WTC11 (cell line): ENCODE measurements at regions not wholly inside any gene's neighbourhood (a gene's known extent, or its start where the extent isn't known, plus 50 kb on each side); places are given as distances from the start of the nearest gene placed in this dataset.
"Not testable (repeated sequence)": the region's sequence is repeated elsewhere in the genome, so short reads cannot be mapped to it uniquely, and the experiment has no call there.

Experiments used
- ATAC-seq: fragments of 200-7000 bp; cut with Tn5 transposase; 2 replicates; pipeline ENCODE4 v1.10.0; 2021; ENCODE audit warnings: mild to moderate bottlenecking, moderate library complexity
- CTCF ChIA-PET: fragments of 300-600 bp; sonication (Branson Sonifier 250); formaldehyde crosslinking; loops from one replicate; lab custom pipeline; 2021; ENCODE audit warnings: antibody characterized with exemption; lab: Charles Lee
- POLR2A ChIA-PET: fragments of 350-600 bp; sonication (Branson Sonifier 250); formaldehyde crosslinking; loops from one replicate; lab custom pipeline; 2021; ENCODE audit warnings: antibody characterized with exemption; lab: Charles Lee
- DNase-seq: peaks from one replicate; pipeline ENCODE4 v3.0.0; 2021; ENCODE audit warnings: low spot score
- H3K27ac Mint-ChIP-seq: 2 replicates; pipeline ENCODE4 v1.8.0; 2021; ENCODE audit warnings: mixed read lengths
- H3K27me3 Mint-ChIP-seq: 2 replicates; pipeline ENCODE4 v1.8.0; 2021; ENCODE audit warnings: low read depth, mild to moderate bottlenecking, moderate library complexity, mixed read lengths
- H3K36me3 Mint-ChIP-seq: 2 replicates; pipeline ENCODE4 v1.8.0; 2021; ENCODE audit warnings: mixed read lengths
- H3K4me1 Mint-ChIP-seq: 2 replicates; pipeline ENCODE4 v1.8.0; 2022; ENCODE audit warnings: mixed read lengths
- H3K4me3 Mint-ChIP-seq: 2 replicates; pipeline ENCODE4 v1.8.0; 2021; ENCODE audit warnings: mild to moderate bottlenecking, moderate library complexity, mixed read lengths
- H3K9me3 Mint-ChIP-seq: 2 replicates; pipeline ENCODE4 v1.8.0; 2021; ENCODE audit warnings: mixed read lengths
- ATF1 ChIP-seq: sonication (generic); formaldehyde crosslinking; IDR thresholded peaks from 2 replicates; pipeline ENCODE4 v1.8.1; 2023; ENCODE audit warnings: mild to moderate bottlenecking, moderate library complexity, missing genetic modification reagents
- CBFB ChIP-seq: sonication (generic); formaldehyde crosslinking; IDR thresholded peaks from 2 replicates; pipeline ENCODE4 v1.8.1; 2022; ENCODE audit warnings: mild to moderate bottlenecking, low read depth, missing genetic modification reagents
- FOXJ3 ChIP-seq: sonication (generic); formaldehyde crosslinking; IDR thresholded peaks from 2 replicates; pipeline ENCODE4 v1.9.0; 2021; ENCODE audit warnings: missing genetic modification reagents, mild to moderate bottlenecking, borderline replicate concordance
- FOXK1 ChIP-seq: sonication (generic); formaldehyde crosslinking; IDR thresholded peaks from 2 replicates; pipeline ENCODE4 v1.8.0; 2022; ENCODE audit warnings: mild to moderate bottlenecking, moderate library complexity, missing genetic modification reagents
- GABPB1 ChIP-seq: sonication (generic); formaldehyde crosslinking; IDR thresholded peaks from 2 replicates; pipeline ENCODE4 v1.8.1; 2023; ENCODE audit warnings: mild to moderate bottlenecking, missing genetic modification reagents
- GRHL2 ChIP-seq: fragments of 250-450 bp; sonication (Bioruptor Pico); IDR thresholded peaks from 2 replicates; pipeline ENCODE4 v1.8.0; 2022; ENCODE audit warnings: mild to moderate bottlenecking, moderate library complexity; ENCODE audit not compliant: insufficient replicate concordance, severe bottlenecking
- JUN ChIP-seq: sonication (generic); formaldehyde crosslinking; IDR thresholded peaks from 2 replicates; pipeline ENCODE4 v1.8.0; 2023; ENCODE audit warnings: mild to moderate bottlenecking, missing genetic modification reagents
- NFATC4 ChIP-seq: fragments of 250-450 bp; sonication (Bioruptor Pico); IDR thresholded peaks from 2 replicates; pipeline ENCODE4 v1.9.0; 2021; ENCODE audit warnings: mild to moderate bottlenecking
- NFYB ChIP-seq: sonication (generic); formaldehyde crosslinking; conservative IDR thresholded peaks from 2 replicates; pipeline ENCODE4 v1.8.0; 2022; ENCODE audit warnings: low read depth, missing genetic modification reagents
- NR3C1 ChIP-seq: sonication (generic); formaldehyde crosslinking; conservative IDR thresholded peaks from 2 replicates; pipeline ENCODE4 v1.8.1; 2023; ENCODE audit warnings: low read depth, mild to moderate bottlenecking, missing genetic modification reagents
- PRRX2 ChIP-seq: fragments of 250-450 bp; sonication (Bioruptor Pico); IDR thresholded peaks from 2 replicates; pipeline ENCODE4 v1.8.0; 2021; ENCODE audit warnings: mild to moderate bottlenecking
- RORB ChIP-seq: fragments of 250-450 bp; sonication (Bioruptor Pico); IDR thresholded peaks from 2 replicates; pipeline ENCODE4 v1.9.0; 2021; ENCODE audit warnings: mild to moderate bottlenecking
- ZNF232 ChIP-seq: sonication (generic); formaldehyde crosslinking; IDR thresholded peaks from 2 replicates; pipeline ENCODE4 v1.8.0; 2022; ENCODE audit warnings: mild to moderate bottlenecking, missing genetic modification reagents
- ZNF317 ChIP-seq: sonication (generic); formaldehyde crosslinking; IDR thresholded peaks from 2 replicates; pipeline ENCODE4 v1.8.1; 2023; ENCODE audit warnings: low read depth, mild to moderate bottlenecking, moderate library complexity, missing genetic modification reagents, borderline replicate concordance
- ZNF396 ChIP-seq: fragments of 250-450 bp; sonication (Bioruptor Pico); IDR thresholded peaks from 2 replicates; pipeline ENCODE4 v1.8.0; 2021; ENCODE audit warnings: mild to moderate bottlenecking, moderate library complexity, borderline replicate concordance
- ZNF671 ChIP-seq: fragments of 250-450 bp; sonication (Bioruptor Pico); IDR thresholded peaks from 2 replicates; pipeline ENCODE4 v1.8.0; 2021; ENCODE audit warnings: mild to moderate bottlenecking
- TF ChIP-seq, protein P1 (sequence below): sonication (generic); formaldehyde crosslinking; IDR thresholded peaks from 2 replicates; pipeline ENCODE4 v1.8.0; 2022; ENCODE audit warnings: missing genetic modification reagents
- TF ChIP-seq, protein P2 (sequence below): sonication (generic); formaldehyde crosslinking; conservative IDR thresholded peaks from 2 replicates; pipeline ENCODE4 v1.8.1; 2022; ENCODE audit warnings: mild to moderate bottlenecking, missing genetic modification reagents
- TF ChIP-seq, protein P3 (sequence below): sonication (generic); formaldehyde crosslinking; IDR thresholded peaks from 2 replicates; pipeline ENCODE4 v1.8.1; 2022; ENCODE audit warnings: missing genetic modification reagents, borderline replicate concordance
- TF ChIP-seq, protein P4 (sequence below): sonication (generic); formaldehyde crosslinking; IDR thresholded peaks from 2 replicates; pipeline ENCODE4 v1.8.1; 2023; ENCODE audit warnings: mild to moderate bottlenecking, missing genetic modification reagents
- TF ChIP-seq, protein P5 (sequence below): sonication (generic); formaldehyde crosslinking; IDR thresholded peaks from 2 replicates; pipeline ENCODE4 v1.8.0; 2022; ENCODE audit warnings: mild to moderate bottlenecking, missing genetic modification reagents

DNA sequence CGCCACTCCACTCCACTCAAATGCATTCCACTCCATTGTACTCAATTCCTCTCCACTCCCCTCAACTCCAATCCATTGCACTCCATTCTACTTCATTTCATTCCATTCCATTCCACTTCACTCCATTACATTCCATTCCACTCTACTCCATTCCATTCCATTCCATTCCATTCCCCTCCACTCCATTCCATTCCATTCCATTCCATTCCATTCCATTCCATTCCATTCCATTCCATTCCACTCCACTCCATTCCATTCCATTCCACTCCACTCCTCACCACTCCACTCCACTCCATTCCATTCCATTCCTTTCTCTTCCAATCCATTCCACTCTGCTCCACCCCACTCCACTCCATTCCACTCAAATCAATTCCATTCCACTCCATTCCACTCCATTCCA is 1459.9 kb downstream of the TSPY10 start (continued):
- TF ChIP-seq, protein P1, sequence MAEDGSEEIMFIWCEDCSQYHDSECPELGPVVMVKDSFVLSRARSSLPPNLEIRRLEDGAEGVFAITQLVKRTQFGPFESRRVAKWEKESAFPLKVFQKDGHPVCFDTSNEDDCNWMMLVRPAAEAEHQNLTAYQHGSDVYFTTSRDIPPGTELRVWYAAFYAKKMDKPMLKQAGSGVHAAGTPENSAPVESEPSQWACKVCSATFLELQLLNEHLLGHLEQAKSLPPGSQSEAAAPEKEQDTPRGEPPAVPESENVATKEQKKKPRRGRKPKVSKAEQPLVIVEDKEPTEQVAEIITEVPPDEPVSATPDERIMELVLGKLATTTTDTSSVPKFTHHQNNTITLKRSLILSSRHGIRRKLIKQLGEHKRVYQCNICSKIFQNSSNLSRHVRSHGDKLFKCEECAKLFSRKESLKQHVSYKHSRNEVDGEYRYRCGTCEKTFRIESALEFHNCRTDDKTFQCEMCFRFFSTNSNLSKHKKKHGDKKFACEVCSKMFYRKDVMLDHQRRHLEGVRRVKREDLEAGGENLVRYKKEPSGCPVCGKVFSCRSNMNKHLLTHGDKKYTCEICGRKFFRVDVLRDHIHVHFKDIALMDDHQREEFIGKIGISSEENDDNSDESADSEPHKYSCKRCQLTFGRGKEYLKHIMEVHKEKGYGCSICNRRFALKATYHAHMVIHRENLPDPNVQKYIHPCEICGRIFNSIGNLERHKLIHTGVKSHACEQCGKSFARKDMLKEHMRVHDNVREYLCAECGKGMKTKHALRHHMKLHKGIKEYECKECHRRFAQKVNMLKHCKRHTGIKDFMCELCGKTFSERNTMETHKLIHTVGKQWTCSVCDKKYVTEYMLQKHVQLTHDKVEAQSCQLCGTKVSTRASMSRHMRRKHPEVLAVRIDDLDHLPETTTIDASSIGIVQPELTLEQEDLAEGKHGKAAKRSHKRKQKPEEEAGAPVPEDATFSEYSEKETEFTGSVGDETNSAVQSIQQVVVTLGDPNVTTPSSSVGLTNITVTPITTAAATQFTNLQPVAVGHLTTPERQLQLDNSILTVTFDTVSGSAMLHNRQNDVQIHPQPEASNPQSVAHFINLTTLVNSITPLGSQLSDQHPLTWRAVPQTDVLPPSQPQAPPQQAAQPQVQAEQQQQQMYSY (CRISPR knock-in tag): no peak
- TF ChIP-seq GRHL2 (CRISPR knock-in tag) (no peak), CBFB (CRISPR knock-in tag) (no peak)

DNA sequence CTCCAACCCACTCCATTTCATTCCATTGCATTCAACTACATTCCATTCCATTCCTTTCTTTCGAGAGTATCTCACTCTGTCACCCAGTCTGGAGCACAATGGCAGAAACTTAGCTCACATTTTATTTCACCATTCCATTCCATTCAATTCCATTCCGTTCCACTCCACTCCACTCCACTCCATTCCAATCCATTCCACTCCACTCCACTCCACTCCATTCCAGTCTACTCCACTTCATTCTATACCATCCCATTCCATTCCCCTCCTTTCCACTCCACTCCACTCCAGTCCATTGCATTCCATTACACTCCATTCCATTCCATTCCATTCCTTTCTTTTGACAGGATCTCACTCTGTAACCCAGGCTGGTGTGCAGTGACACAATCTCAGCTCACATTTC is 1466.3 kb downstream of the TSPY10 start:
- no peak overlapping the region for H3K4me3 Mint-ChIP-seq
- H3K36me3 Mint-ChIP-seq: peaks cover 100% of the 10 kb centered on the region
- ChIA-PET POLR2A (no interaction called here), CTCF (no interaction called here)
- peaks cover 51% of the 10 kb centered on the region for H3K27me3 Mint-ChIP-seq
- no peak for ATAC-seq
- no peak for DNase-seq
- H3K9me3 Mint-ChIP-seq: peaks cover 100% of the 10 kb centered on the region
- H3K27ac Mint-ChIP-seq: no peak overlapping the region
- H3K4me1 Mint-ChIP-seq: no peaks in the 10 kb centered on the region
- TF ChIP-seq JUN: no peak
- TF ChIP-seq, protein P2, sequence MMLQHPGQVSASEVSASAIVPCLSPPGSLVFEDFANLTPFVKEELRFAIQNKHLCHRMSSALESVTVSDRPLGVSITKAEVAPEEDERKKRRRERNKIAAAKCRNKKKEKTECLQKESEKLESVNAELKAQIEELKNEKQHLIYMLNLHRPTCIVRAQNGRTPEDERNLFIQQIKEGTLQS (CRISPR knock-in tag): no peak
- no peak for TF ChIP-seq NFYB (CRISPR knock-in tag)
- TF ChIP-seq, protein P3, sequence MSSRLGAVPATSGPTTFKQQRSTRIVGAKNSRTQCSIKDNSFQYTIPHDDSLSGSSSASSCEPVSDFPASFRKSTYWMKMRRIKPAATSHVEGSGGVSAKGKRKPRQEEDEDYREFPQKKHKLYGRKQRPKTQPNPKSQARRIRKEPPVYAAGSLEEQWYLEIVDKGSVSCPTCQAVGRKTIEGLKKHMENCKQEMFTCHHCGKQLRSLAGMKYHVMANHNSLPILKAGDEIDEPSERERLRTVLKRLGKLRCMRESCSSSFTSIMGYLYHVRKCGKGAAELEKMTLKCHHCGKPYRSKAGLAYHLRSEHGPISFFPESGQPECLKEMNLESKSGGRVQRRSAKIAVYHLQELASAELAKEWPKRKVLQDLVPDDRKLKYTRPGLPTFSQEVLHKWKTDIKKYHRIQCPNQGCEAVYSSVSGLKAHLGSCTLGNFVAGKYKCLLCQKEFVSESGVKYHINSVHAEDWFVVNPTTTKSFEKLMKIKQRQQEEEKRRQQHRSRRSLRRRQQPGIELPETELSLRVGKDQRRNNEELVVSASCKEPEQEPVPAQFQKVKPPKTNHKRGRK: no peak
- TF ChIP-seq, protein P1 (CRISPR knock-in tag): no peak
- TF ChIP-seq FOXJ3 (CRISPR knock-in tag): no peak
- TF ChIP-seq NR3C1 (CRISPR knock-in tag): no peak
- no peak for TF ChIP-seq NFATC4
- TF ChIP-seq RORB (CRISPR knock-in tag): no peak
- no peak for TF ChIP-seq ZNF396 (CRISPR knock-in tag)
- TF ChIP-seq ZNF317: no peak
- TF ChIP-seq PRRX2 (CRISPR knock-in tag): no peak
- no peak for TF ChIP-seq ZNF232 (CRISPR knock-in tag)
- TF ChIP-seq, protein P4, sequence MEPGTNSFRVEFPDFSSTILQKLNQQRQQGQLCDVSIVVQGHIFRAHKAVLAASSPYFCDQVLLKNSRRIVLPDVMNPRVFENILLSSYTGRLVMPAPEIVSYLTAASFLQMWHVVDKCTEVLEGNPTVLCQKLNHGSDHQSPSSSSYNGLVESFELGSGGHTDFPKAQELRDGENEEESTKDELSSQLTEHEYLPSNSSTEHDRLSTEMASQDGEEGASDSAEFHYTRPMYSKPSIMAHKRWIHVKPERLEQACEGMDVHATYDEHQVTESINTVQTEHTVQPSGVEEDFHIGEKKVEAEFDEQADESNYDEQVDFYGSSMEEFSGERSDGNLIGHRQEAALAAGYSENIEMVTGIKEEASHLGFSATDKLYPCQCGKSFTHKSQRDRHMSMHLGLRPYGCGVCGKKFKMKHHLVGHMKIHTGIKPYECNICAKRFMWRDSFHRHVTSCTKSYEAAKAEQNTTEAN (CRISPR knock-in tag): no peak
- no peak for TF ChIP-seq FOXK1
- TF ChIP-seq GABPB1 (CRISPR knock-in tag): no peak
- TF ChIP-seq CBFB (CRISPR knock-in tag): no peak
- TF ChIP-seq ATF1 (CRISPR knock-in tag): no peak
- TF ChIP-seq, protein P5, sequence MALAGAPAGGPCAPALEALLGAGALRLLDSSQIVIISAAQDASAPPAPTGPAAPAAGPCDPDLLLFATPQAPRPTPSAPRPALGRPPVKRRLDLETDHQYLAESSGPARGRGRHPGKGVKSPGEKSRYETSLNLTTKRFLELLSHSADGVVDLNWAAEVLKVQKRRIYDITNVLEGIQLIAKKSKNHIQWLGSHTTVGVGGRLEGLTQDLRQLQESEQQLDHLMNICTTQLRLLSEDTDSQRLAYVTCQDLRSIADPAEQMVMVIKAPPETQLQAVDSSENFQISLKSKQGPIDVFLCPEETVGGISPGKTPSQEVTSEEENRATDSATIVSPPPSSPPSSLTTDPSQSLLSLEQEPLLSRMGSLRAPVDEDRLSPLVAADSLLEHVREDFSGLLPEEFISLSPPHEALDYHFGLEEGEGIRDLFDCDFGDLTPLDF (CRISPR knock-in tag): no peak
- TF ChIP-seq ZNF671 (CRISPR knock-in tag): no peak

DNA sequence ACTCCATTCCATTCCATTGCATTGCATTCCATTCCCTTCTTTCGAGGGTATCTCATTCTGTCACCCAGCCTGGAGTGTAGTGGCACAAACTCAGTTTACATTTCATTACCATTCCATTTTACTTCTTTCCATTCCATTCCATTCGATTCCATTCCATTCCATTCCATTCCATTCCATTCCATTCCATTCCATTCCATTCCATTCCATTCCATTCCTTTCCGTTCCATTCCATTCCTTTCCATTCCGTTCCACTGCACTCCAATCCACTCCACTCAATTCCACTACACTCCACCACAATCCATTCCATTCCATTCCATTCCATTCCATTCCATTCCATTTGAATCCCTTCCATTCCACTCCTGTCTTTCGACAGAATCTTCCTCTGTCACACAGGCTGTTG is 1472.0 kb downstream of the TSPY10 start:
- CTCF ChIA-PET, POLR2A ChIA-PET, H3K27ac Mint-ChIP-seq, DNase-seq, H3K4me1 Mint-ChIP-seq, ATAC-seq, H3K4me3 Mint-ChIP-seq: not testable (repeated sequence)
- Mint-ChIP-seq H3K36me3 (peaks cover 87% of the 10 kb centered on the region), H3K27me3 (peaks cover 44% of the 10 kb centered on the region), H3K9me3 (peaks cover 87% of the 10 kb centered on the region)

DNA sequence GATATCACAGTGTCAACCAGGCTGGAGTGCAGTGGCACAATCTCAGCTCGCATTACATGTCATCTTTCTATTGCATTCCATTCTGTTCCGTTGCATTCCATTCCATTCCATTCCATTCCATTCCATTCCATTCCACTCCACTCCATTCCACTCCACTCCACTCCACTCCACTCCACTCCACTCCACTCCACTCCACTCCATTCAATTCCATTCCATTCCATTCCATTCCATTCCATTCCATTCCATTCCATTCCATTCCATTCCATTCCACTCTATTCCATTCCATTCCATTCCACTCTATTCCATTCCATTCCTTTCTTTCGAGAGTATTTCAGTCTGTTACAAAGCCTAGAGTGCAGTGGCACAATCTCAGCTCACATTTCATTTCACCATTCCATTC is 1486.5 kb downstream of the TSPY10 start:
- Mint-ChIP-seq H3K9me3 (peaks cover 94% of the 10 kb centered on the region), H3K36me3 (peaks cover 91% of the 10 kb centered on the region), H3K27me3 (peaks cover 46% of the 10 kb centered on the region)
- H3K27ac Mint-ChIP-seq, CTCF ChIA-PET, H3K4me3 Mint-ChIP-seq, POLR2A ChIA-PET, H3K4me1 Mint-ChIP-seq, ATAC-seq, DNase-seq: not testable (repeated sequence)
